ENCODE measurements at regions not wholly inside any gene's neighbourhood (a gene's known extent, or its start where the extent isn't known, plus 50 kb on each side); places are given as distances from the start of the nearest gene placed in this dataset.
A peak's percentile ranks its signal among the peaks of the same experiment; 100 is the strongest.

DNA sequence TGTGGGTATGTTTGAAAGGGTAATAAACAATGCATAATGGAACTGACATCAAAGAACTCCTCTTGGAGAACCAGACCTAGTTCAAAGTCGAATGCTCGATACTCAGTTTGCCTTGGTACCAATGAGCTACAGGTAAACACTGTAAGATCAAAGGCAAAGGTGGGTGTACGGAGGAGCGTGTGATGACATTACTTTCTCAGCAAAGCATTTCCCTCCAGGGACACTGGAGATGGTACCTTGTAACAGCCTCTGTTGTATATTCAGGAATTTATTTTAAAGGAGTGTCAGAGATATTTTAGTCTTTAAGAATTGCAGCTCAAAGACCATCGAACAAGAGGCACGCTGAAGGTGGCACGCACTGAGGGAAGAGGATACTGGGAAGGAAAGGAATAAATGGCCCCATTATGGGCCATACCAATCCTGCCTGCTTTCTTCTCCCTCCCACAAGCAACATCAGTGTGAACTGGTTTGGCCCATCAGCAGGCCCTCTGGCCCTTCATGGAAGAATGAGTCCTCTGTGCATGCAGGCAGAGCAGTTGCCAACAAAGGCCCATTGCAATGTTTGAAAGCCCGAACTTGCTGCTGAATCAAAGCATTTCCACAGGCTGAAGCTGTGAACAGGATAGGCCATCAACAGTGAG, 410.2 kb downstream of the ACTL7B start (continued):
- TF ChIP-seq KMT2A (CRISPR knock-in tag; IDR thresholded peaks at IDR 0.05) (no peak), PATZ1 (CRISPR knock-in tag; IDR thresholded peaks at IDR 0.05) (peak; percentile 83), POLR2AphosphoS5 (IDR thresholded peaks at IDR 0.05; ENCODE audit: low read depth, low read length) (peak; percentile 42; the same call in 1 of the 2 replicates), ZNF235 (CRISPR knock-in tag; IDR thresholded peaks at IDR 0.05; ENCODE audit: borderline replicate concordance) (no peak), SIX4 (CRISPR knock-in tag; IDR thresholded peaks at IDR 0.05) (peak; percentile 78), SOX6 (IDR thresholded peaks at IDR 0.05) (no peak), SOX6 (CRISPR knock-in tag; IDR thresholded peaks at IDR 0.05) (peak; percentile 99), NCOA2 (CRISPR knock-in tag; IDR thresholded peaks at IDR 0.05) (peak; percentile 98), ZBTB26 (CRISPR knock-in tag; IDR thresholded peaks at IDR 0.05; ENCODE audit: borderline replicate concordance) (no peak), KAT8 (CRISPR knock-in tag; IDR thresholded peaks at IDR 0.05) (peak; percentile 43), TFE3 (CRISPR knock-in tag; IDR thresholded peaks at IDR 0.05) (peak; percentile 91), SETDB1 (CRISPR knock-in tag; IDR thresholded peaks at IDR 0.05; ENCODE audit: borderline replicate concordance) (no peak), RELA (CRISPR knock-in tag; IDR thresholded peaks at IDR 0.05) (no peak), ZNF24 (IDR thresholded peaks at IDR 0.05) (no peak), ZNF841 (CRISPR knock-in tag; IDR thresholded peaks at IDR 0.05; ENCODE audit: borderline replicate concordance) (no peak), KDM5B (CRISPR knock-in tag; IDR thresholded peaks at IDR 0.05; ENCODE audit: borderline replicate concordance) (no peak), ZNF556 (CRISPR knock-in tag; IDR thresholded peaks at IDR 0.05; ENCODE audit: borderline replicate concordance) (peak; percentile 75; the same call in 1 of the 2 replicates), ZNF430 (CRISPR knock-in tag; IDR thresholded peaks at IDR 0.05) (no peak), BHLHE40 (IDR thresholded peaks at IDR 0.05; ENCODE audit: low read length) (peak; percentile 52)
- TF ChIP-seq, protein P1, sequence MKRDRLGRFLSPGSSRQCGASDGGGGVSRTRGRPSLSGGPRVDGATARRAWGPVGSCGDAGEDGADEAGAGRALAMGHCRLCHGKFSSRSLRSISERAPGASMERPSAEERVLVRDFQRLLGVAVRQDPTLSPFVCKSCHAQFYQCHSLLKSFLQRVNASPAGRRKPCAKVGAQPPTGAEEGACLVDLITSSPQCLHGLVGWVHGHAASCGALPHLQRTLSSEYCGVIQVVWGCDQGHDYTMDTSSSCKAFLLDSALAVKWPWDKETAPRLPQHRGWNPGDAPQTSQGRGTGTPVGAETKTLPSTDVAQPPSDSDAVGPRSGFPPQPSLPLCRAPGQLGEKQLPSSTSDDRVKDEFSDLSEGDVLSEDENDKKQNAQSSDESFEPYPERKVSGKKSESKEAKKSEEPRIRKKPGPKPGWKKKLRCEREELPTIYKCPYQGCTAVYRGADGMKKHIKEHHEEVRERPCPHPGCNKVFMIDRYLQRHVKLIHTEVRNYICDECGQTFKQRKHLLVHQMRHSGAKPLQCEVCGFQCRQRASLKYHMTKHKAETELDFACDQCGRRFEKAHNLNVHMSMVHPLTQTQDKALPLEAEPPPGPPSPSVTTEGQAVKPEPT (CRISPR knock-in tag; IDR thresholded peaks at IDR 0.05; ENCODE audit: low read depth), result no peak
- TF ChIP-seq, protein P2, sequence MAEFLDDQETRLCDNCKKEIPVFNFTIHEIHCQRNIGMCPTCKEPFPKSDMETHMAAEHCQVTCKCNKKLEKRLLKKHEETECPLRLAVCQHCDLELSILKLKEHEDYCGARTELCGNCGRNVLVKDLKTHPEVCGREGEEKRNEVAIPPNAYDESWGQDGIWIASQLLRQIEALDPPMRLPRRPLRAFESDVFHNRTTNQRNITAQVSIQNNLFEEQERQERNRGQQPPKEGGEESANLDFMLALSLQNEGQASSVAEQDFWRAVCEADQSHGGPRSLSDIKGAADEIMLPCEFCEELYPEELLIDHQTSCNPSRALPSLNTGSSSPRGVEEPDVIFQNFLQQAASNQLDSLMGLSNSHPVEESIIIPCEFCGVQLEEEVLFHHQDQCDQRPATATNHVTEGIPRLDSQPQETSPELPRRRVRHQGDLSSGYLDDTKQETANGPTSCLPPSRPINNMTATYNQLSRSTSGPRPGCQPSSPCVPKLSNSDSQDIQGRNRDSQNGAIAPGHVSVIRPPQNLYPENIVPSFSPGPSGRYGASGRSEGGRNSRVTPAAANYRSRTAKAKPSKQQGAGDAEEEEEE (CRISPR knock-in tag; IDR thresholded peaks at IDR 0.05; ENCODE audit: borderline replicate concordance), result no peak
- TF ChIP-seq, protein P3, sequence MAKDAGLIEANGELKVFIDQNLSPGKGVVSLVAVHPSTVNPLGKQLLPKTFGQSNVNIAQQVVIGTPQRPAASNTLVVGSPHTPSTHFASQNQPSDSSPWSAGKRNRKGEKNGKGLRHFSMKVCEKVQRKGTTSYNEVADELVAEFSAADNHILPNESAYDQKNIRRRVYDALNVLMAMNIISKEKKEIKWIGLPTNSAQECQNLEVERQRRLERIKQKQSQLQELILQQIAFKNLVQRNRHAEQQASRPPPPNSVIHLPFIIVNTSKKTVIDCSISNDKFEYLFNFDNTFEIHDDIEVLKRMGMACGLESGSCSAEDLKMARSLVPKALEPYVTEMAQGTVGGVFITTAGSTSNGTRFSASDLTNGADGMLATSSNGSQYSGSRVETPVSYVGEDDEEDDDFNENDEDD (CRISPR knock-in tag; IDR thresholded peaks at IDR 0.05; ENCODE audit: borderline replicate concordance), result peak; percentile 67; the same call in 1 of the 2 replicates

Measured in HepG2 (cell line).